GM12878 (cell line): ENCODE measurements at regions not wholly inside any gene's neighbourhood (a gene's known extent, or its start where the extent isn't known, plus 50 kb on each side); places are given as distances from the start of the nearest gene placed in this dataset.

Experiments
- ATAC-seq: fragments of 200-7000 bp; cut with Tn5 transposase; 3 replicates; pipeline ENCODE4 v1.9.1; 2020; ENCODE audit warnings: mild to moderate bottlenecking, moderate library complexity
- BruUV-seq: library from RNA; stranded (reverse); fragments of 400-500 nt; replicated peaks from 2 replicates; lab custom pipeline; 2021; lab: Mats Ljungman, UMichigan
- CTCF ChIA-PET: fragments of 300-600 bp; sonication (Branson Sonifier 250); formaldehyde crosslinking; extraction: SDS; loops from one replicate; lab custom pipeline; 2021; ENCODE audit warnings: inconsistent platforms; lab: Yijun Ruan, JAX
- POLR2A ChIA-PET: fragments of 350-600 bp; formaldehyde crosslinking; extraction: SDS; loops from one replicate; lab custom pipeline; 2021; ENCODE audit warnings: inconsistent platforms; lab: Charles Lee
- RAD21 ChIA-PET: fragments of 300-600 bp; sonication (Branson Sonifier 250); formaldehyde crosslinking; loops from one replicate; lab custom pipeline; 2023; ENCODE audit warnings: antibody characterized with exemption; ENCODE audit not compliant: unreplicated experiment; lab: Charles Lee
- SMC1A ChIA-PET: fragments of 300-600 bp; sonication (Branson Sonifier 250); formaldehyde crosslinking; loops from one replicate; lab custom pipeline; 2023; ENCODE audit not compliant: unreplicated experiment, uncharacterized antibody; lab: Charles Lee
- DNase-seq: peaks from one replicate; pipeline ENCODE4 v3.0.0-alpha.2; 2011; ENCODE audit warnings: low read depth, low spot score
- FAIRE-seq: peaks from 3 replicates; lab custom pipeline; 2011; peaks lifted over from hg19 to GRCh38; lab: Jason Lieb, UNC
- H2AFZ ChIP-seq: 2 replicates; pipeline ENCODE4 v1.6.0; 2011; ENCODE audit warnings: low read depth, low read length, control low read depth; ENCODE audit not compliant: control insufficient read depth
- H3K27ac ChIP-seq: 2 replicates; pipeline ENCODE4 v1.5.1; 2011; ENCODE audit warnings: control low read depth; ENCODE audit not compliant: control insufficient read depth, insufficient read depth
- H3K27me3 ChIP-seq, 2 experiments: replicated peaks in 1 of 2; 2 replicates each; pipeline versions ENCODE4 v1.6.0 to v1.6.1; 2011; ENCODE audit warnings: low read length in 1 of 2; ENCODE audit not compliant: control insufficient read depth in 2 of 2, insufficient read depth in 2 of 2
- H3K36me3 ChIP-seq, 2 experiments: 2 replicates each; pipeline ENCODE4 v1.5.1; 2011; ENCODE audit warnings: low read length in 1 of 2; ENCODE audit not compliant: control insufficient read depth in 2 of 2, insufficient read depth in 2 of 2
- H3K4me1 ChIP-seq: 2 replicates; pipeline ENCODE4 v1.6.1; 2011; ENCODE audit warnings: mild to moderate bottlenecking, low read length, moderate library complexity, mixed read lengths; ENCODE audit not compliant: control insufficient read depth, insufficient read depth
- H3K4me2 ChIP-seq: 2 replicates; pipeline ENCODE4 v1.6.0; 2011; ENCODE audit warnings: control low read depth; ENCODE audit not compliant: control insufficient read depth, insufficient read depth
- H3K4me3 ChIP-seq: fragments of 200-600 bp; sonication (generic); 2 replicates; pipeline ENCODE4 v1.5.1; 2016
- H3K79me2 ChIP-seq: 2 replicates; pipeline ENCODE4 v1.6.0; 2011; ENCODE audit warnings: low read length; ENCODE audit not compliant: control insufficient read depth, insufficient read depth
- H3K9ac ChIP-seq: 2 replicates; pipeline ENCODE4 v1.8.0; 2011; ENCODE audit warnings: low read length, control low read depth, mixed read lengths; ENCODE audit not compliant: control insufficient read depth, insufficient read depth
- H3K9me3 ChIP-seq: replicated peaks from 3 replicates; pipeline ENCODE4 v1.5.1; 2011; ENCODE audit warnings: mild to moderate bottlenecking, low read length; ENCODE audit not compliant: control insufficient read depth, insufficient read depth
- H4K20me1 ChIP-seq: 2 replicates; pipeline ENCODE4 v1.6.0; 2011; ENCODE audit not compliant: control insufficient read depth, insufficient read depth
- BHLHE40 ChIP-seq, 2 experiments: fragments of 450-650 bp in 1 of 2; IDR thresholded peaks; 2 replicates each; pipeline ENCODE4 v1.6.1; 2011 to 2017; ENCODE audit warnings: low read depth in 2 of 2, borderline replicate concordance in 1 of 2, improper control_type of control experiment in 1 of 2, low read length in 1 of 2, mild to moderate bottlenecking in 1 of 2
- CBFB ChIP-seq: IDR thresholded peaks from 2 replicates; pipeline ENCODE4 v1.6.1; 2016; ENCODE audit warnings: antibody characterized with exemption, low read depth
- CBX3 ChIP-seq: fragments of 200-600 bp; sonication (generic); IDR thresholded peaks from 2 replicates; pipeline ENCODE4 v1.6.1; 2016; ENCODE audit warnings: low read depth, borderline replicate concordance
- EP300 ChIP-seq, 2 experiments: fragments of 150-350 bp in 1 of 2; IDR thresholded peaks; 2 replicates each; pipeline ENCODE4 v1.6.1; 2011 to 2012; ENCODE audit warnings: low read depth in 2 of 2, low read length in 2 of 2, borderline replicate concordance in 1 of 2, improper control_type of control experiment in 1 of 2, inconsistent platforms in 1 of 2; ENCODE audit not compliant: control insufficient read depth in 1 of 2
- GATAD2B ChIP-seq: fragments of 450-650 bp; conservative IDR thresholded peaks from 2 replicates; pipeline ENCODE4 v1.6.1; 2017; ENCODE audit warnings: low read depth, mild to moderate bottlenecking, moderate library complexity
- HDAC6 ChIP-seq: fragments of 200-600 bp; sonication (generic); IDR thresholded peaks from one replicate; pipeline ENCODE4 v1.8.0; 2017; ENCODE audit warnings: antibody characterized with exemption; ENCODE audit not compliant: unreplicated experiment
- KDM1A ChIP-seq: fragments of 200-600 bp; sonication (generic); IDR thresholded peaks from 2 replicates; pipeline ENCODE4 v1.6.1; 2016; ENCODE audit warnings: borderline replicate concordance
- MEF2B ChIP-seq: fragments of 450-650 bp; IDR thresholded peaks from 2 replicates; pipeline ENCODE4 v1.6.1; 2018; ENCODE audit warnings: mild to moderate bottlenecking, moderate library complexity; ENCODE audit not compliant: partially characterized antibody, poor library complexity, severe bottlenecking
- MTA2 ChIP-seq: fragments of 450-650 bp; IDR thresholded peaks from 2 replicates; pipeline ENCODE4 v1.6.1; 2016; ENCODE audit warnings: low read depth, mild to moderate bottlenecking, moderate library complexity
- NR2F1 ChIP-seq: fragments of 450-650 bp; conservative IDR thresholded peaks from 2 replicates; pipeline ENCODE4 v1.6.1; 2017; ENCODE audit warnings: mild to moderate bottlenecking
- RUNX3 ChIP-seq: IDR thresholded peaks from 2 replicates; pipeline ENCODE4 v1.6.1; 2012; ENCODE audit warnings: low read length, inconsistent platforms
- WGBS: methylation state at CpG from one replicate; pipeline ENCODE4 v1.1.6; 2016; ENCODE audit warnings: low lambda C conversion rate; ENCODE audit not compliant: insufficient replicate concordance, insufficient coverage; ENCODE audit errors: missing lambda C conversion rate; 5-methylcytosine and 5-hydroxymethylcytosine counted together
- in situ Hi-C: fragments of 300-500 bp; cut with MboI; formaldehyde crosslinking; loops from 9 replicates; pipeline ENCODE4 v1.14.3; 2018; ENCODE audit warnings: mixed read lengths
- intact Hi-C: fragments of 100-400 bp; cut with micrococcal nuclease; formaldehyde crosslinking; loops from one replicate; pipeline ENCODE4 v1.14.2; 2022; ENCODE audit not compliant: unreplicated experiment
- TF ChIP-seq, protein P1 (sequence below): fragments of 450-650 bp; IDR thresholded peaks from 2 replicates; pipeline ENCODE4 v1.6.1; 2017; ENCODE audit warnings: mild to moderate bottlenecking, moderate library complexity
- TF ChIP-seq, protein P2 (sequence below): IDR thresholded peaks from 2 replicates; pipeline ENCODE4 v1.6.1; 2011; ENCODE audit warnings: borderline replicate concordance, low read depth, mild to moderate bottlenecking, moderate library complexity, low read length; ENCODE audit not compliant: insufficient read depth, poor library complexity, severe bottlenecking

DNA sequence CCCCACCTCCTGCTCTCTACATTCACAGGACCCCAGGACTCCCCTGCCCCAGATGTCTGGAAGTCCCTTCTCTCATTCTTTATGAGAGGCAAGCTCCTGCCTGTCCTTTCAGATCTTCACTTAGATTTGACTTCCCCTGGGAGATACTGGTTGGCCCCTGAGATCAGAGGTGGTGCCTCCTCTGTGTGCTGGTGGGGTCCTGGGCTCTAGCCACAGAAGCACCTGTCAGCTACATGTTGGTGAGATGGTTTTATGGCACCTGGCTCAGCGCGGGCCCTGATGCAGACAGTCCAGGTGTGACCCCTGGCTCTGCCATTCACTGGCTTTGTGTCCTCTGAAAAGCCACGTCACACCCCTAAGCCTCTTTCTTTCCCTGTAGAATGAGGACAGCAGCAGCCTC lies 369.6 kb upstream of the ID2 start:
- no peaks in the 10 kb centered on the region for H3K79me2 ChIP-seq
- ChIA-PET CTCF (interaction anchor here (1.0 to 4.2 kb wide), 8 partner anchors 10 to 886 kb away, joined by 3 to 25 read pairs (median 6); no protein-coding TSS in a partner anchor), SMC1A (interaction anchor here (0.6 to 16.5 kb wide), 42 partner anchors 9 to 1032 kb away, joined by 3 to 352 read pairs (median 5); no protein-coding TSS in a partner anchor), RAD21 (interaction anchor here (0.6 to 8.4 kb wide), 37 partner anchors 10 to 884 kb away, joined by 3 to 138 read pairs (median 6); partner anchors contain the start of gene ID2), POLR2A (interaction anchor here (0.9 to 4.2 kb wide), 14 partner anchors 9 to 369 kb away, joined by 3 to 36 read pairs (median 3); partner anchors contain the start of gene ID2)
- peaks cover 55% of the 10 kb centered on the region for H3K4me1 ChIP-seq
- intact Hi-C loops (loop anchor here (2.0 kb wide), 2 partner anchors 67 to 203 kb away; no protein-coding TSS in a partner anchor), in situ Hi-C loops (no loop called here)
- H2AFZ ChIP-seq: no peak overlapping the region
- H3K36me3 ChIP-seq: no peaks in the 10 kb centered on the region
- H3K27ac ChIP-seq: peak overlapping the region; percentile 72
- WGBS: 73% methylated on average over 1 of the region's 3 CpGs
- peak overlapping the region; percentile 36; the same call in 1 of the 2 replicates for H3K9ac ChIP-seq
- H3K9me3 ChIP-seq: no peaks in the 10 kb centered on the region; the same call in 2 of the 3 replicates
- peak overlapping the region; percentile 70 for H3K4me2 ChIP-seq
- ATAC-seq (peak; percentile 42), DNase-seq (no peak), FAIRE-seq (no peak)
- H3K27me3 ChIP-seq: no peaks in the 10 kb centered on the region
- no peak overlapping the region for H3K4me3 ChIP-seq
- no TSS peak for BruUV-seq
- H4K20me1 ChIP-seq: no peaks in the 10 kb centered on the region
- TF ChIP-seq, protein P1, sequence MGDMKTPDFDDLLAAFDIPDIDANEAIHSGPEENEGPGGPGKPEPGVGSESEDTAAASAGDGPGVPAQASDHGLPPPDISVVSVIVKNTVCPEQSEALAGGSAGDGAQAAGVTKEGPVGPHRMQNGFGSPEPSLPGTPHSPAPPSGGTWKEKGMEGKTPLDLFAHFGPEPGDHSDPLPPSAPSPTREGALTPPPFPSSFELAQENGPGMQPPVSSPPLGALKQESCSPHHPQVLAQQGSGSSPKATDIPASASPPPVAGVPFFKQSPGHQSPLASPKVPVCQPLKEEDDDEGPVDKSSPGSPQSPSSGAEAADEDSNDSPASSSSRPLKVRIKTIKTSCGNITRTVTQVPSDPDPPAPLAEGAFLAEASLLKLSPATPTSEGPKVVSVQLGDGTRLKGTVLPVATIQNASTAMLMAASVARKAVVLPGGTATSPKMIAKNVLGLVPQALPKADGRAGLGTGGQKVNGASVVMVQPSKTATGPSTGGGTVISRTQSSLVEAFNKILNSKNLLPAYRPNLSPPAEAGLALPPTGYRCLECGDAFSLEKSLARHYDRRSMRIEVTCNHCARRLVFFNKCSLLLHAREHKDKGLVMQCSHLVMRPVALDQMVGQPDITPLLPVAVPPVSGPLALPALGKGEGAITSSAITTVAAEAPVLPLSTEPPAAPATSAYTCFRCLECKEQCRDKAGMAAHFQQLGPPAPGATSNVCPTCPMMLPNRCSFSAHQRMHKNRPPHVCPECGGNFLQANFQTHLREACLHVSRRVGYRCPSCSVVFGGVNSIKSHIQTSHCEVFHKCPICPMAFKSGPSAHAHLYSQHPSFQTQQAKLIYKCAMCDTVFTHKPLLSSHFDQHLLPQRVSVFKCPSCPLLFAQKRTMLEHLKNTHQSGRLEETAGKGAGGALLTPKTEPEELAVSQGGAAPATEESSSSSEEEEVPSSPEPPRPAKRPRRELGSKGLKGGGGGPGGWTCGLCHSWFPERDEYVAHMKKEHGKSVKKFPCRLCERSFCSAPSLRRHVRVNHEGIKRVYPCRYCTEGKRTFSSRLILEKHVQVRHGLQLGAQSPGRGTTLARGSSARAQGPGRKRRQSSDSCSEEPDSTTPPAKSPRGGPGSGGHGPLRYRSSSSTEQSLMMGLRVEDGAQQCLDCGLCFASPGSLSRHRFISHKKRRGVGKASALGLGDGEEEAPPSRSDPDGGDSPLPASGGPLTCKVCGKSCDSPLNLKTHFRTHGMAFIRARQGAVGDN: peak; percentile 24
- TF ChIP-seq KDM1A: no peak
- TF ChIP-seq CBFB: no peak
- TF ChIP-seq MTA2: peak; percentile 8; the same call in 1 of the 2 replicates
- TF ChIP-seq BHLHE40 (IDR thresholded peaks at IDR 0.05; ENCODE audit: borderline replicate concordance in 1 of 2, low read depth in 2 of 2, low read length in 1 of 2): peak in 1 of 2 experiments; percentile 21; a peak in 1 of 4 replicates
- TF ChIP-seq RUNX3: 0 out of 2 replicates have a peak, but pooled peaks have one; percentile 5
- TF ChIP-seq, protein P2, sequence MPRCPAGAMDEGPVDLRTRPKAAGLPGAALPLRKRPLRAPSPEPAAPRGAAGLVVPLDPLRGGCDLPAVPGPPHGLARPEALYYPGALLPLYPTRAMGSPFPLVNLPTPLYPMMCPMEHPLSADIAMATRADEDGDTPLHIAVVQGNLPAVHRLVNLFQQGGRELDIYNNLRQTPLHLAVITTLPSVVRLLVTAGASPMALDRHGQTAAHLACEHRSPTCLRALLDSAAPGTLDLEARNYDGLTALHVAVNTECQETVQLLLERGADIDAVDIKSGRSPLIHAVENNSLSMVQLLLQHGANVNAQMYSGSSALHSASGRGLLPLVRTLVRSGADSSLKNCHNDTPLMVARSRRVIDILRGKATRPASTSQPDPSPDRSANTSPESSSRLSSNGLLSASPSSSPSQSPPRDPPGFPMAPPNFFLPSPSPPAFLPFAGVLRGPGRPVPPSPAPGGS: no peak
- peak; percentile 45; the same call in 1 of the 2 replicates for TF ChIP-seq GATAD2B
- no peak for TF ChIP-seq EP300 (IDR thresholded peaks at IDR 0.05; ENCODE audit: borderline replicate concordance in 1 of 2, control insufficient read depth in 1 of 2, low read depth in 2 of 2, low read length in 2 of 2)
- no peak for TF ChIP-seq CBX3
- TF ChIP-seq HDAC6: no peak
- peak; percentile 70 for TF ChIP-seq NR2F1
- peak; percentile 92 for TF ChIP-seq MEF2B
